ENCODE measurements at regions not wholly inside any gene's neighbourhood (a gene's known extent, or its start where the extent isn't known, plus 50 kb on each side); places are given as distances from the start of the nearest gene placed in this dataset.

DNA sequence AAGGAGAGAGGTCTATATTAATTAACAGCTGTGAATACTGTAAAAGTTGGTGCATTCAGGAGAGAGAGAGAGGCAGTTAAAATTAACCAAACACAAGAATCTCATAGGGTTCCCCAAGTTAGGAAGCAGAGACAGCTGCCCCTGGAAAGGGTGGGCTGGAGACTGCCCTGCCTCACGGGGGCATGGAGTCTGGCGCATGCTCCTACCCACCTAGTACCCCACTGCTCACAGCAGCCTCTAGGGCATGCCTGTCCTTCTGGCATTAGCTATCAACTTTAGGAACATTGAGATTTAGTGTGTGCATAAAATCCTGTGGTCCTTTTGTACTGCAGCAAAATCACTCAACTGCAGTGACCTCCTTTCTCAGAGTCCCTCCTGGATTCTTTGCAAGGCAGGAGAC is 710.1 kb downstream of the SORCS3 start:
- Histone ChIP-seq H3K36me3 (ENCODE audit: control insufficient read depth in 2 of 3, insufficient read depth in 3 of 3, low read length in 3 of 3) (no peaks in the 10 kb centered on the region), H3K4me3 (ENCODE audit: low read length) (no peak overlapping the region), H3K9me3 (ENCODE audit: control insufficient read depth in 2 of 3, low read length in 3 of 3) (no peaks in the 10 kb centered on the region), H3K27me3 (ENCODE audit: control insufficient read depth in 2 of 2, insufficient read depth in 2 of 2, low read length in 2 of 2) (no peaks in the 10 kb centered on the region), H3K27ac (ENCODE audit: low read depth, low read length) (no peak overlapping the region), H3K4me1 (ENCODE audit: control insufficient read depth in 2 of 2, insufficient read depth in 2 of 2, low read length in 2 of 2) (no peaks in the 10 kb centered on the region)
- H3K4me3 Mint-ChIP-seq, result no peak overlapping the region
- ChIA-PET CTCF (interaction anchor here (0.6 kb wide), 1 partner anchor 329 kb away, joined by 3 read pairs; no protein-coding TSS in a partner anchor), POLR2A (no interaction called here)
- peaks cover 0 to 13% (median 0%) of the 10 kb centered on the region in 5 donors for H3K27me3 Mint-ChIP-seq
- no peak overlapping the region for H3K27ac Mint-ChIP-seq
- no peaks in the 10 kb centered on the region for H3K36me3 Mint-ChIP-seq
- DNase-seq (no peak), ATAC-seq (no peak)
- intact Hi-C loops (cut with micrococcal nuclease), result no loop called here
- H3K9me3 Mint-ChIP-seq, result peaks cover 0 to 5% (median 0%) of the 10 kb centered on the region in 11 donors
- H3K4me1 Mint-ChIP-seq, result no peaks in the 10 kb centered on the region

- Histone ChIP-seq H3K27me3 (ENCODE audit: control insufficient read depth in 2 of 2, insufficient read depth in 2 of 2, low read length in 2 of 2) (no peaks in the 10 kb centered on the region), H3K36me3 (ENCODE audit: control insufficient read depth in 2 of 3, insufficient read depth in 3 of 3, low read length in 3 of 3) (no peaks in the 10 kb centered on the region), H3K27ac (ENCODE audit: low read depth, low read length) (no peak overlapping the region), H3K4me3 (ENCODE audit: low read length) (no peak overlapping the region), H3K9me3 (ENCODE audit: control insufficient read depth in 2 of 3, low read length in 3 of 3) (no peaks in the 10 kb centered on the region), H3K4me1 (ENCODE audit: control insufficient read depth in 2 of 2, insufficient read depth in 2 of 2, low read length in 2 of 2) (no peaks in the 10 kb centered on the region)
- no peak overlapping the region for H3K27ac Mint-ChIP-seq
- H3K9me3 Mint-ChIP-seq, result peaks cover 0 to 3% (median 0%) of the 10 kb centered on the region in 11 donors
- H3K36me3 Mint-ChIP-seq, result no peaks in the 10 kb centered on the region
- H3K4me1 Mint-ChIP-seq, result no peaks in the 10 kb centered on the region
- intact Hi-C loops (cut with micrococcal nuclease), result no loop called here
- no peak overlapping the region for H3K4me3 Mint-ChIP-seq
- DNase-seq, result no peak
- ChIA-PET POLR2A (no interaction called here), CTCF (no interaction called here)
- no peak for ATAC-seq
- H3K27me3 Mint-ChIP-seq, result peaks cover 0 to 18% (median 0%) of the 10 kb centered on the region in 5 donors
These were observed 706.4 kb downstream of the SORCS3 start for GRCh38 chr10:105347487-105347886.

GRCh38 chr10:105342606-105343005 is 701.5 kb downstream of the SORCS3 start:
- DNase-seq (no peak), ATAC-seq (no peak)
- intact Hi-C loops (cut with micrococcal nuclease), result no loop called here
- CTCF ChIA-PET, result no interaction called here
- no peaks in the 10 kb centered on the region for H3K9me3 ChIP-seq (ENCODE audit: control insufficient read depth in 2 of 3, low read length in 3 of 3)
- Mint-ChIP-seq H3K27me3 (peaks cover 0 to 15% (median 3%) of the 10 kb centered on the region in 5 donors), H3K4me1 (no peaks in the 10 kb centered on the region), H3K27ac (no peak overlapping the region), H3K9me3 (peaks cover 0 to 5% (median 0%) of the 10 kb centered on the region in 11 donors), H3K4me3 (no peak overlapping the region), H3K36me3 (no peaks in the 10 kb centered on the region)
- no peaks in the 10 kb centered on the region for H3K36me3 ChIP-seq (ENCODE audit: control insufficient read depth in 2 of 3, insufficient read depth in 3 of 3, low read length in 3 of 3)
- H3K27ac ChIP-seq (ENCODE audit: low read depth, low read length), result no peak overlapping the region
- H3K4me3 ChIP-seq (ENCODE audit: low read length), result no peak overlapping the region
- no peaks in the 10 kb centered on the region for H3K27me3 ChIP-seq (ENCODE audit: control insufficient read depth in 2 of 2, insufficient read depth in 2 of 2, low read length in 2 of 2)
- no peaks in the 10 kb centered on the region for H3K4me1 ChIP-seq (ENCODE audit: control insufficient read depth in 2 of 2, insufficient read depth in 2 of 2, low read length in 2 of 2)
- POLR2A ChIA-PET, result no interaction called here

GRCh38 chr10:105339669-105340068 is 698.6 kb downstream of the SORCS3 start:
- CTCF ChIA-PET, result no interaction called here
- no peak overlapping the region for H3K4me3 Mint-ChIP-seq
- H3K9me3 Mint-ChIP-seq, result peaks cover 0 to 3% (median 0%) of the 10 kb centered on the region in 11 donors
- no peaks in the 10 kb centered on the region for H3K4me1 Mint-ChIP-seq
- no peaks in the 10 kb centered on the region for H3K36me3 Mint-ChIP-seq
- Histone ChIP-seq H3K9me3 (ENCODE audit: control insufficient read depth in 2 of 3, low read length in 3 of 3) (no peaks in the 10 kb centered on the region), H3K4me3 (ENCODE audit: low read length) (no peak overlapping the region), H3K4me1 (ENCODE audit: control insufficient read depth in 2 of 2, insufficient read depth in 2 of 2, low read length in 2 of 2) (no peaks in the 10 kb centered on the region), H3K36me3 (ENCODE audit: control insufficient read depth in 2 of 3, insufficient read depth in 3 of 3, low read length in 3 of 3) (no peaks in the 10 kb centered on the region), H3K27ac (ENCODE audit: low read depth, low read length) (no peak overlapping the region), H3K27me3 (ENCODE audit: control insufficient read depth in 2 of 2, insufficient read depth in 2 of 2, low read length in 2 of 2) (no peaks in the 10 kb centered on the region)
- H3K27me3 Mint-ChIP-seq, result peaks cover 0 to 10% (median 3%) of the 10 kb centered on the region in 5 donors
- no peak overlapping the region for H3K27ac Mint-ChIP-seq
- intact Hi-C loops (cut with micrococcal nuclease), result no loop called here
- no peak for DNase-seq
- ATAC-seq, result no peak
- POLR2A ChIA-PET, result no interaction called here

GRCh38 chr10:105328503-105329133 is 687.5 kb downstream of the SORCS3 start:
- CTCF ChIA-PET, result no interaction called here
- no peak for DNase-seq
- H3K27me3 ChIP-seq (ENCODE audit: control insufficient read depth in 2 of 2, insufficient read depth in 2 of 2, low read length in 2 of 2), result no peaks in the 10 kb centered on the region
- no peaks in the 10 kb centered on the region for H3K36me3 ChIP-seq (ENCODE audit: control insufficient read depth in 2 of 3, insufficient read depth in 3 of 3, low read length in 3 of 3)
- H3K4me3 ChIP-seq (ENCODE audit: low read length), result no peak overlapping the region
- no peak overlapping the region for H3K27ac ChIP-seq (ENCODE audit: low read depth, low read length)
- peaks cover 0 to 13% (median 3%) of the 10 kb centered on the region in 11 donors for H3K9me3 Mint-ChIP-seq
- H3K36me3 Mint-ChIP-seq, result no peaks in the 10 kb centered on the region
- ATAC-seq, result no peak
- no peak overlapping the region for H3K27ac Mint-ChIP-seq
- intact Hi-C loops (cut with micrococcal nuclease), result no loop called here
- no peaks in the 10 kb centered on the region for H3K9me3 ChIP-seq (ENCODE audit: control insufficient read depth in 2 of 3, low read length in 3 of 3)
- peaks cover 0 to 28% (median 4%) of the 10 kb centered on the region in 5 donors for H3K27me3 Mint-ChIP-seq
- POLR2A ChIA-PET, result no interaction called here
- no peaks in the 10 kb centered on the region for H3K4me1 ChIP-seq (ENCODE audit: control insufficient read depth in 2 of 2, insufficient read depth in 2 of 2, low read length in 2 of 2)
- no peak overlapping the region for H3K4me3 Mint-ChIP-seq
- no peaks in the 10 kb centered on the region for H3K4me1 Mint-ChIP-seq

Data from naive thymus-derived CD4-positive, alpha-beta T cell (primary cell).